Nephron (organoid): ENCODE measurements at regions not wholly inside any gene's neighbourhood (a gene's known extent, or its start where the extent isn't known, plus 50 kb on each side); places are given as distances from the start of the nearest gene placed in this dataset.

Experiments
- H3K27ac Mint-ChIP-seq, 3 experiments: 2 replicates each; pipeline ENCODE4 v1.8.0; 2020; ENCODE audit warnings: mixed read lengths in 3 of 3, mild to moderate bottlenecking in 2 of 3, moderate library complexity in 1 of 3
- H3K27me3 Mint-ChIP-seq: 2 replicates; pipeline ENCODE4 v1.8.0; 2021; ENCODE audit warnings: low read depth, mild to moderate bottlenecking, moderate library complexity, mixed read lengths
- H3K36me3 Mint-ChIP-seq: 2 replicates; pipeline ENCODE4 v1.8.0; 2020; ENCODE audit warnings: low read depth, mixed read lengths
- H3K4me1 Mint-ChIP-seq: 2 replicates; pipeline ENCODE4 v1.8.0; 2020; ENCODE audit warnings: mixed read lengths
- H3K4me3 Mint-ChIP-seq, 3 experiments: 2 replicates each; pipeline ENCODE4 v1.8.0; 2020; ENCODE audit warnings: mild to moderate bottlenecking in 3 of 3, mixed read lengths in 3 of 3, moderate library complexity in 2 of 3
- H3K9me3 Mint-ChIP-seq: 2 replicates; pipeline ENCODE4 v1.8.0; 2020; ENCODE audit warnings: mixed read lengths
- TF ChIP-seq, protein P1 (sequence below), 3 experiments: fragments of 200-600 bp; sonication (generic); IDR thresholded peaks; one replicate each; pipeline ENCODE4 v1.5.0; 2021; ENCODE audit warnings: antibody characterized with exemption in 3 of 3; ENCODE audit not compliant: unreplicated experiment in 3 of 3

DNA sequence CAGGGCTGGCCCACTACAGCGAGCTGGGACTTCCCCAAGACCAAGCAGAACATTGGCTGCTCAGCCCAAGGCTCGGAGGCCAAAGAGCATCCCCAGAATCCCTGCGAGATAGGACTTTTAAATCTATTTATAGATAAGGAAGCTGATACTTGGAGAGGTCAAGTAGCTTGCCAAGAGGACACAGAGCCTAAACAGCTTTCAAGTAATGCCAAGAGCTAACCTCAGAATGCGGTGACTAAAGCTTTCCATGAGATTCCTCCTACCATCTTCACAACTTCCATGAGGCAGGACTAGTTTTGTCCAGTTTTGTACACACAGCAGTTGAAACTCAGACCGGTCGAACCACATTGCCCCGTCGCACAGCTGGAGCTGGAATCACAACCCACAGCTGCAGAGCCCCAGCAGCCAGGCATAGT, 168.1 kb upstream of the TOP1 start:
- H3K4me1 Mint-ChIP-seq, result peaks cover 51% of the 10 kb centered on the region
- TF ChIP-seq, protein P1, sequence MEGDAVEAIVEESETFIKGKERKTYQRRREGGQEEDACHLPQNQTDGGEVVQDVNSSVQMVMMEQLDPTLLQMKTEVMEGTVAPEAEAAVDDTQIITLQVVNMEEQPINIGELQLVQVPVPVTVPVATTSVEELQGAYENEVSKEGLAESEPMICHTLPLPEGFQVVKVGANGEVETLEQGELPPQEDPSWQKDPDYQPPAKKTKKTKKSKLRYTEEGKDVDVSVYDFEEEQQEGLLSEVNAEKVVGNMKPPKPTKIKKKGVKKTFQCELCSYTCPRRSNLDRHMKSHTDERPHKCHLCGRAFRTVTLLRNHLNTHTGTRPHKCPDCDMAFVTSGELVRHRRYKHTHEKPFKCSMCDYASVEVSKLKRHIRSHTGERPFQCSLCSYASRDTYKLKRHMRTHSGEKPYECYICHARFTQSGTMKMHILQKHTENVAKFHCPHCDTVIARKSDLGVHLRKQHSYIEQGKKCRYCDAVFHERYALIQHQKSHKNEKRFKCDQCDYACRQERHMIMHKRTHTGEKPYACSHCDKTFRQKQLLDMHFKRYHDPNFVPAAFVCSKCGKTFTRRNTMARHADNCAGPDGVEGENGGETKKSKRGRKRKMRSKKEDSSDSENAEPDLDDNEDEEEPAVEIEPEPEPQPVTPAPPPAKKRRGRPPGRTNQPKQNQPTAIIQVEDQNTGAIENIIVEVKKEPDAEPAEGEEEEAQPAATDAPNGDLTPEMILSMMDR (IDR thresholded peaks at IDR 0.05; ENCODE audit: unreplicated experiment in 3 of 3), result no peak
- no peaks in the 10 kb centered on the region for H3K36me3 Mint-ChIP-seq
- no peaks in the 10 kb centered on the region for H3K9me3 Mint-ChIP-seq
- no peak overlapping the region for H3K4me3 Mint-ChIP-seq
- H3K27ac Mint-ChIP-seq, result no peak overlapping the region
- peaks cover 20% of the 10 kb centered on the region for H3K27me3 Mint-ChIP-seq

DNA sequence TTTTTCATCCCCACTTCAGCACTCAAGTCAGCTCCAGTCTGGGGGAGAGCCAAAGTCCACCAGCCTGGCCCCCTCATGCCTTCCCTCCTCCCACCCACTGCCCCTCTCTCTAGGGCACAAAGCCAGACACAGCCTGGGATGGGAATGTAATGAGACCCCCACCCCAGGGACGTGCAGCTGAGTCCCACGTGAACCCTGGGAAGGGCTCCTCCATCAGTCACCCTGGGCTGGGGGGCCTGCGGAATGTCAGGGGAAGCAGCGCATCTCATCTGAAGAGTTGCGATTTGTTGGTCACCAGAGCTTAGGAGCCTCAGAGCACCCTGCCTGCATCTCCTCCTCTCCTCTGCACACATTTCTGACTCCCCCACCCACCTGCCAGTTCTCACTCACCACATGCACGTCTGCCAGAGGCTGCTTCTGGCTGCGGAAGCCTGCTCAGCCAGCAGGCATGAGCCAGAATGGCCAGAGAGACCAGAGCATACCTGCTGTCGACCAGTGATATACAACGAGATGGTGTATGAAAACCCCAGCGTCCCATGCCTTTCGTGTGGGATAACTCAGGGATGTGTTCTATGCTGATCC, 167.1 kb upstream of the TOP1 start:
- H3K27me3 Mint-ChIP-seq, result peaks cover 16% of the 10 kb centered on the region
- H3K9me3 Mint-ChIP-seq, result no peaks in the 10 kb centered on the region
- H3K27ac Mint-ChIP-seq, result peak overlapping the region in 1 of 3 experiments; percentile 39
- TF ChIP-seq, protein P1 (IDR thresholded peaks at IDR 0.05; ENCODE audit: unreplicated experiment in 3 of 3), result no peak
- H3K4me3 Mint-ChIP-seq, result no peak overlapping the region
- H3K36me3 Mint-ChIP-seq, result no peaks in the 10 kb centered on the region
- H3K4me1 Mint-ChIP-seq, result peaks cover 58% of the 10 kb centered on the region

DNA sequence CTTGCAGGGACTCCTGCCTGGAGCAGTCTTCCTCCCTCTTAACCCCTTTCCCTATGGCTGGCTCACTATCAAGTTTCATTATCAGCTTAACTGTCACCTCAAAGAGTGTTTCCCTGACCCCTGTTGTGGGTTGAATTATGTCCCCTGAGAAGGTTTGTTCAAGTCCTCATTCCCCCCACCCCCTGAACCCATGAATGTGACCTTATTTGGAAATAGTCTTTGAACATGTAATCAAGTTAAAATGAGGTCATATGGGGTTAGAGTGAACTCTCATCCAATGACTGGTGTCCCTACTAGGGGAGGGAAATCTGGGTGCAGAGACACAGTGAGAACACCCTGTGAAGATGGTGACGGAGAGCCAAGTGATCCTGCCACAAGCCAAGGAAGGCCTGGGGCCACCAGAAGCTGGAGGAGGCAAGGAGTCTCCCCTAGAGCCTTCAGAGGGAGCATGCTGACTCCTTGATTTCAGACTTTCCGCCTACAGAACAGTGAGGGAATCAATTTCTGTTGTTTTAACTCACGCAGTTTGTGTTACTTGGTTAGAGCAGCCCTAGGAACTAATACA, 165.2 kb upstream of the TOP1 start:
- H3K4me3 Mint-ChIP-seq, result no peak overlapping the region
- H3K36me3 Mint-ChIP-seq, result no peaks in the 10 kb centered on the region
- TF ChIP-seq, protein P1 (IDR thresholded peaks at IDR 0.05; ENCODE audit: unreplicated experiment in 3 of 3), result no peak
- H3K27ac Mint-ChIP-seq, result peak overlapping the region; percentile 74 to 82 (median 80)
- H3K27me3 Mint-ChIP-seq, result peaks cover 8% of the 10 kb centered on the region
- H3K4me1 Mint-ChIP-seq, result peaks cover 55% of the 10 kb centered on the region
- H3K9me3 Mint-ChIP-seq, result no peaks in the 10 kb centered on the region

DNA sequence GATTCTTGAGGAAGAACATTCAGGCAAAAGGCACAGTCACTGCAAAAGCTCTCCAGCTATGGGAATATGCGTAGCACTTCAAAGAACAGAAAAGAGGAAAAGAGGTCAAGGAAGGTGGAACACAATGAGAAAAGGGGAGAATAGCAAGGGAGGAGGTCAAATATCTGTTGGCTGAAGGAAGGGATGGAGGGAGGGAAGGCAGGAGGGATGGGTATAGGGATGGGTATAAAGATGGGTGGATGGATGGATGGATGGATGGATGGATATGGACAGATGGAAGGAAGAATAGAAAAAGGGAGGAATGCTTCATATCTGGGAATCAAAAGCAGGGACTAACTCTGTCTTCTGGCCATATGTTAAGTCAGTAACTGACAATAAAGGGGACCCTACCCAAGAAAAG, 164.2 kb upstream of the TOP1 start:
- Mint-ChIP-seq H3K27me3 (peaks cover under 1% of the 10 kb centered on the region), H3K36me3 (no peaks in the 10 kb centered on the region), H3K4me1 (peaks cover 61% of the 10 kb centered on the region), H3K4me3 (no peak overlapping the region), H3K9me3 (no peaks in the 10 kb centered on the region), H3K27ac (peak overlapping the region in 2 of 3 experiments; percentile 80 to 82)
- TF ChIP-seq, protein P1 (IDR thresholded peaks at IDR 0.05; ENCODE audit: unreplicated experiment in 3 of 3), result no peak

DNA sequence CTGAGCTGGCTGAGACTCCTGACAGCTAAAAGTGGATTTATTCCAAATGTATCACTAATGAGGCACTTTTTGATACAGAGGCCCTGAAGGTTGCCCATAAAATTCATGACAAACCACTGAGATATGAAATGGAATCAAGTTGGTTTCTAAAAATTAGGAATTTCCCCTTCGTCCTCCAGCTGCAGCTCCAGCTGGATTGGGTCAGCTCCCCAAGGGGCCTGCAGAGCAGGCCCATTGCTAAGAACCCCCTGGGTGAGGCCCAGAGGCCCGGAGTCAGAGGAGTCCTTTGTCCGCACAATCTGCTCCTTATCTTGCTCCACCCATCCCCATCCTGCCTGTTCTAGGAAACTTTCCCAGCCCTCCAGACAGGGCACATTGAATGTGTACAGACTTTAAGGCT, 163.5 kb upstream of the TOP1 start:
- Mint-ChIP-seq H3K27me3 (no peaks in the 10 kb centered on the region), H3K27ac (peak overlapping the region in 2 of 3 experiments; percentile 78 to 91), H3K9me3 (no peaks in the 10 kb centered on the region), H3K4me1 (peaks cover 57% of the 10 kb centered on the region), H3K4me3 (no peak overlapping the region), H3K36me3 (no peaks in the 10 kb centered on the region)
- TF ChIP-seq, protein P1 (IDR thresholded peaks at IDR 0.05; ENCODE audit: unreplicated experiment in 3 of 3), result no peak

DNA sequence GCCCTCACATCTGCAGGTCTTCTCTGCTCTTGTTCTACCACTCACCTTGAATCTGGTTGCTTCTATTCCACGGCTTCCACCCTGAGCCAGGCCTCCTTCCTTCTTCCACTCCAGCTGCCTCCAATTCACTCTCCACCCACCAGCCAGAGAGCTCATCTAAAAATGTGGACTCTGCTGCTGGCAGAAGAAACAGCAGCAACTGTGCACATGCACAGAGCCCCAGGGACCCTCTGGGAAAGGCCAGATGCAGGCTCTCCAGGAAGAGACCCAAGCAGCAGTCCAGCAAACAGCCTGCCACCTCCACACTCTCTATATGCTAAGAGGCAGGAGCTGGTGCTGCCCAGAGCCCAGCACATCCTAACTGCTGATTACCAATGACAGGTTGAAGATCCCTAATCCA, 162.6 kb upstream of the TOP1 start:
- TF ChIP-seq, protein P1 (IDR thresholded peaks at IDR 0.05; ENCODE audit: unreplicated experiment in 3 of 3), result no peak
- Mint-ChIP-seq H3K36me3 (no peaks in the 10 kb centered on the region), H3K27ac (peak overlapping the region; percentile 19 to 91 (median 78)), H3K27me3 (no peaks in the 10 kb centered on the region), H3K4me3 (peak overlapping the region in 2 of 3 experiments; percentile 19 to 42), H3K4me1 (peaks cover 53% of the 10 kb centered on the region), H3K9me3 (no peaks in the 10 kb centered on the region)
